Right cardiac atrium (tissue), 5 donors: ENCODE measurements at regions not wholly inside any gene's neighbourhood (a gene's known extent, or its start where the extent isn't known, plus 50 kb on each side); places are given as distances from the start of the nearest gene placed in this dataset.
"Not testable (repeated sequence)": the region's sequence is repeated elsewhere in the genome, so short reads cannot be mapped to it uniquely, and the experiment has no call there.

Experiments used
- ATAC-seq, 2 donors: fragments of 200-7000 bp; cut with Tn5 transposase; one replicate each; pipeline versions ENCODE4 v1.8.0 to v1.9.1; 2020; ENCODE audit warnings: moderate library complexity in 2 of 2, mild to moderate bottlenecking in 1 of 2
- DNase-seq, 3 donors: peaks; one replicate each; pipeline ENCODE4 v3.0.0-alpha.2; 2020
- H3K27ac ChIP-seq: one replicate; pipeline ENCODE4 v1.5.1; 2013; ENCODE audit warnings: mild to moderate bottlenecking, low read length, control low read depth, moderate library complexity
- H3K27me3 ChIP-seq: one replicate; pipeline ENCODE4 v1.6.1; 2013; ENCODE audit not compliant: control insufficient read depth, insufficient read depth
- H3K4me1 ChIP-seq: one replicate; pipeline ENCODE4 v1.6.1; 2013; ENCODE audit warnings: low read length; ENCODE audit not compliant: control insufficient read depth, insufficient read depth
- H3K4me3 ChIP-seq: one replicate; pipeline ENCODE4 v1.5.1; 2013; ENCODE audit warnings: low read length, control low read depth
- H3K9me3 ChIP-seq: one replicate; pipeline ENCODE4 v1.6.1; 2013; ENCODE audit warnings: low read length; ENCODE audit not compliant: control insufficient read depth
- WGBS: extraction: QIAGEN DNeasy Blood & Tissue Kit; methylation state at CpG from one replicate; pipeline ENCODE4 v1.1.7; 2013; 5-methylcytosine and 5-hydroxymethylcytosine counted together
- intact Hi-C, 4 donors: fragments of 100-400 bp; cut with DNase I; formaldehyde crosslinking; loops; one replicate each; pipeline versions ENCODE4 v1.11.0 to v1.14.0; 2022 to 2023
- donor health status: healthy with polysubstance abuse.
- donor health status: DM: no; HTN: yes; CAD: no.
- donor health status: DM: no; HTN: no; CAD: no.
- donor health status: DM: no; HTN: yes; CAD: no; lungs with severe emphysema.
- donor health status: DM: yes; HTN: yes; CAD: no.

DNA sequence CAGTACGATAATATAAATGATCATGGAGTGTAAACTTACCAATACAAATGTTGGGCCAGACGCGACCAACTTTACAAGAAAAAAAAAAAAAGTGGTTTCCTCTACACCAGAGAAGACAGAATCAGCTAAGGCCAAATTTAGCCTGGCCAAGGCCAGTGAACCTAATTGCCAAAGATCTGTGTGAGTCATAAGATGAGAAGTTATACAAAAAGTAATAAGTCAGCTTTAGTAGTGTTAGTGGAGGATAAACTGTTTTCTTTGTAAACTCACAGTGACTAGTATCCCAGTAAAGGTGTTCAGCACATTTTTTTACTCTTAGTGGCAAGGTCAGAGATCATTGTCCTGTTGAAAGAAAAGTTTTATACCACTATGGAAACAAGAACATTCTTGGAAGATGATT is 531.4 kb upstream of the TECRL start:
- no peak for ATAC-seq
- H3K4me3 ChIP-seq = no peak overlapping the region
- H3K4me1 ChIP-seq = no peaks in the 10 kb centered on the region
- intact Hi-C loops = no loop called here
- WGBS = 88% methylated on average over 3 of the region's 3 CpGs
- no peaks in the 10 kb centered on the region for H3K9me3 ChIP-seq
- H3K27ac ChIP-seq = no peak overlapping the region
- DNase-seq = no peak
- no peaks in the 10 kb centered on the region for H3K27me3 ChIP-seq

DNA sequence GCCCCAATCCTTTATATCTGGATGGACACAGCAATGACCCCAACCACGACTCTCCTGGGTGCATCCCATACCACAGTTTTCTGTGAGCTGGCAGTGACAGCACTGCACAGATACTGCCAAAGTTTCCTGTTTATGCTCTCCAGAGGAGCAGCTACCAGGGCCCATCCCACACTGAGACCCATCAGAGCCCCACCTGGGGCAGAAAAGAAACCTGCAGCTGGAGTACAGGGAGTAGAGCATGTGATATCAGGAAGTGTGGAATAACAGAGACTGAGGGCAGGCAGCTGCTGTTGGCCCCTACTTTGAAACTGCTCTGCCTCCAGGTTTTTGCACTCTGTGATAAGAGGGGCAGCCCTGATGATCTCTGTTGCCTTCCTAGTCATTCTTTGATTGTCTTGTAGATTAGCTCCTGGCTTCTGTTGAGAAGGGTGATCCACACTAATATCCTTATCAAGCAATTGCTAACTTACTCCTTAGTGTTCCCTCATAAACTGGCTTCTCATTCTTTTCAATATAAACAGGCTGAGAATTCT is 526.3 kb upstream of the TECRL start:
- no peak for DNase-seq
- Histone ChIP-seq H3K27ac (no peak overlapping the region), H3K4me3 (no peak overlapping the region), H3K4me1 (no peaks in the 10 kb centered on the region), H3K9me3 (no peaks in the 10 kb centered on the region), H3K27me3 (no peaks in the 10 kb centered on the region)
- intact Hi-C loops = no loop called here
- ATAC-seq = no peak
- 69% methylated on average over 1 of the region's 1 CpG for WGBS

DNA sequence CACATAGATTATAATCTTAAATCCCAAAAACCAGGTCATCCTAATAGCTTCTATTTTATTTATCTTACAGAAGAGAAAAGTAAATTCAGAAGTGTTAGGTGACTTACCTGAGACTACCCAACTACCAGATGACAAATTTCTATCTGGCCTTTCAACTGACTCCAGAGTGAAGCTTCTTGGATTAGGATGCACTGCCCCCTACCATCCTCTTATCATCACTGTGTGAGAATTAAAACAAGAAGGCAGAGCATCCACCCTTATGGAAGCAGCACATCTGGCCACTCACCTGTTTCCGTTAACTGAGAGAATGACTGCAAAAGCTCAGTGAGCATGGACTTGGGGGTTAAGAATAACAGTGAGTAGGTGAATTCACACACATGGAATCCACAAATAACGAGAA is 502.6 kb upstream of the TECRL start:
- H3K4me1 ChIP-seq = no peaks in the 10 kb centered on the region
- ATAC-seq (no peak), DNase-seq (no peak)
- H3K27ac ChIP-seq = no peak overlapping the region
- H3K9me3 ChIP-seq = no peaks in the 10 kb centered on the region
- H3K4me3 ChIP-seq = no peak overlapping the region
- WGBS = 60% methylated on average over 2 of the region's 2 CpGs
- intact Hi-C loops = no loop called here
- no peaks in the 10 kb centered on the region for H3K27me3 ChIP-seq

DNA sequence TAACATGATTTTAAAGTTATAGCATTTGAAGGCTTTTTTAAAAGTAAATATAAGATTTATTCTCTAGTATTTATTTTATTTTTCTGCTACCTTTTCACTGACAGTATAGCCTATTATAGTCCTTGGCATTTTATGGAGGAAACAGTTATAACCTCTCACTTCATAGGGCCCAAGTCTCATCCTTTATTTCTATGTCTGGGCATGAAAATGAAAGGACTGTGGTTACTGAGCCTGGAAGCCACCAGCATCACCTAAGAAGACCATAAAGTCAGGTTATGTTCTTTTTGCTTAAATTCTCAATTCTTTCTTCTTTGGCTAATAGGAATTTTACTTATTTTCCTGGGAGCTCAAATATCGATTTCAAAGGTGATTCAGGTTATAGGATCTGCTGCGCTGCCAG is 494.7 kb upstream of the TECRL start:
- Histone ChIP-seq H3K27ac (no peak overlapping the region), H3K9me3 (no peaks in the 10 kb centered on the region), H3K4me3 (no peak overlapping the region), H3K4me1 (no peaks in the 10 kb centered on the region), H3K27me3 (no peaks in the 10 kb centered on the region)
- ATAC-seq (no peak), DNase-seq (no peak)
- intact Hi-C loops = no loop called here
- 82% methylated on average over 2 of the region's 2 CpGs for WGBS

DNA sequence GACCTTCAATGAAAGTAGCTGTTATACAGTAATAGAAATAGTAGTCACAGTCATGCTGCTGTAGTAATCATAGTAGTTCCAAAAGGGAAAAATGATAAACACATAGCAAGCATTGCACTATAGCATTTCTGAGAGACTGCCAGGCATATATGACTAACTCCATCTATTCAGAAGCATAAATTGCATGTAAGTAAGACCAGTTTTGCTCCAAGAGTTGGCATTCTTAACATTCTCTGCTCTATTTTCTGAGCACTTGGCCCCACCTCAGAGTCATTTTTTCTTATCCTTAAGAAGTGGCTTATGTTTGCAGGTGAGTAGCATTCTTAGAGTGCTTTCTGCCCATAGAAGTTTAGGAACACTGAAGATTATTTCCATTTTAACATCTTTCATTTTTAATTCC is 490.3 kb upstream of the TECRL start:
- DNase-seq (no peak), ATAC-seq (no peak)
- Histone ChIP-seq H3K27me3 (no peaks in the 10 kb centered on the region), H3K9me3 (no peaks in the 10 kb centered on the region), H3K27ac (no peak overlapping the region), H3K4me3 (no peak overlapping the region), H3K4me1 (no peaks in the 10 kb centered on the region)
- intact Hi-C loops = no loop called here

DNA sequence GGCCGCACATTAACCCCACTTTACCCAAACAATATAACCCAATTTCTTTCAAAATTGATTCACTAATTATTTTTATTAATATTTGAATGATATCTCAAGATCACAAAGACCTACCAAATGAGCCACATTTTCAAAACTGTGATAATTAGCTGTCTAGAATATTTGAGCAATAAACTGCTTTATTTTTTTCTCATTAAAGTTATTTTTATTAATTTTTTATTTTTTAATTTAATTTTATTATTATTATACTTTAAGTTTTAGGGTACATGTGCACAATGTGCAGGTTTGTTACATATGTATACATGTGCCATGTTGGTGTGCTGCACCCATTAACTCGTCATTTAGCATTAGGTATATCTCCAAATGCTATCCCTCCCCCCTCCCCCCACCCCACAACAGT is 489.8 kb upstream of the TECRL start:
- ATAC-seq, intact Hi-C loops, DNase-seq, H3K4me1 ChIP-seq, H3K4me3 ChIP-seq, H3K27ac ChIP-seq, H3K9me3 ChIP-seq, H3K27me3 ChIP-seq: not testable (repeated sequence)
- WGBS = 88% methylated on average over 1 of the region's 2 CpGs

DNA sequence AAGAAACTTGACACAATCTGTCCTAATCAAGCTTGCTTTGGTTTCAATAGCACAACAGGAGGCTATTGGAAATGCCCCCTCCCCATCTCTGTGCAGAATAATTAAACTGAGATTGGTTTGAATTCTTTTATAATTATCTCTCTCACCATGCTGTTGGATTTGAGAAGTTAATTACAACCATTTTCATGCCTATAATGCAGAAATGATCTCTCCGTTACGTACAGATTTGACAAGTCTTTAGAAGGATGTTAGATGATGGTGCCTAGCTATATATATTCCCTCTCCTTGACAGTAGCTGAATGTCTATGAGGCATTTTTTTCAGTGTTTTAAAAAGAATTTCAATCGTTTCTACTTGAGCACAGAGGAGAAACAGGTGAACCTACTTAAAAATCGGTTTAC is 488.4 kb upstream of the TECRL start:
- Histone ChIP-seq H3K4me3 (no peak overlapping the region), H3K27ac (no peak overlapping the region), H3K9me3 (no peaks in the 10 kb centered on the region), H3K27me3 (no peaks in the 10 kb centered on the region), H3K4me1 (no peaks in the 10 kb centered on the region)
- ATAC-seq (no peak), DNase-seq (no peak)
- WGBS = 77% methylated on average over 4 of the region's 4 CpGs
- intact Hi-C loops = no loop called here

DNA sequence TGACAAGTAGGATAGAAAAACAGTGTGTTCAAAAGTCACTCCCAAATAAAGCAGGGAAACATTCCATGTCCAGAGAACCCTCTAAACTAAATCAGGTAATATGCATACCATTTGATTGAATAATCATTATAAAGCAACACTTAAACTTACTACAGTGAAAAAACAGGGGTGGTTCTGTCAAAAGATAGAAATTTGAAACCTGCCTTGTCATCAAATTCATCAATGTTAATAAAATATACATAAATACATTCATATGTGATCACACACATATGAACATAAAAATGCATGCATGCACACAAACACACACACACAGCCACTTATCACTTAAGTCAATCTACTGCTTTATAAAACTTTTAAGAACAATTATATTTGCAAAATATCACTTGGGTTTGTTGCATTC is 485.8 kb upstream of the TECRL start:
- no peak for DNase-seq
- no peak for ATAC-seq
- Histone ChIP-seq H3K9me3 (no peaks in the 10 kb centered on the region), H3K27me3 (no peaks in the 10 kb centered on the region), H3K4me1 (no peaks in the 10 kb centered on the region), H3K27ac (no peak overlapping the region), H3K4me3 (no peak overlapping the region)
- intact Hi-C loops = no loop called here

DNA sequence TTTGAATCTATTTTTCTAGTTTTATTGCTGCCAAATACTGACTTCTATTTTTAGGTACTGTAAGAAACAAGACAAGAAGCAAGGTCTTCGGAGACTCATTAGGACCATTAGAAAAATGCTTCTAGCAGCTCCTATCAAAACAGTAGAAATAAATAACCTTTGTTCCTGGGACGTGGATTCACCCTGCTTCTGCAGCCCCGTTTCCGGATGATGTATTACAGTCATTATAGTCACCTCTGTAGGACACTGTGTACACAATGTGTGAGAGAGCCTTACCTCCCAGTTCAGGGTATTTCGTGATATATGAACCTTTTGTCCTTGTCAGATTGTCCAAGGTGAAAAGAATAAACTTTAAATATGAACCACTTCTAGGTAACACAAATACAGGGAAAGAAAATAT is 484.0 kb upstream of the TECRL start:
- ATAC-seq = no peak
- Histone ChIP-seq H3K27me3 (no peaks in the 10 kb centered on the region), H3K27ac (no peak overlapping the region), H3K9me3 (no peaks in the 10 kb centered on the region), H3K4me3 (no peak overlapping the region), H3K4me1 (no peaks in the 10 kb centered on the region)
- intact Hi-C loops = no loop called here
- DNase-seq = no peak
- WGBS = 50% methylated on average over 5 of the region's 5 CpGs

DNA sequence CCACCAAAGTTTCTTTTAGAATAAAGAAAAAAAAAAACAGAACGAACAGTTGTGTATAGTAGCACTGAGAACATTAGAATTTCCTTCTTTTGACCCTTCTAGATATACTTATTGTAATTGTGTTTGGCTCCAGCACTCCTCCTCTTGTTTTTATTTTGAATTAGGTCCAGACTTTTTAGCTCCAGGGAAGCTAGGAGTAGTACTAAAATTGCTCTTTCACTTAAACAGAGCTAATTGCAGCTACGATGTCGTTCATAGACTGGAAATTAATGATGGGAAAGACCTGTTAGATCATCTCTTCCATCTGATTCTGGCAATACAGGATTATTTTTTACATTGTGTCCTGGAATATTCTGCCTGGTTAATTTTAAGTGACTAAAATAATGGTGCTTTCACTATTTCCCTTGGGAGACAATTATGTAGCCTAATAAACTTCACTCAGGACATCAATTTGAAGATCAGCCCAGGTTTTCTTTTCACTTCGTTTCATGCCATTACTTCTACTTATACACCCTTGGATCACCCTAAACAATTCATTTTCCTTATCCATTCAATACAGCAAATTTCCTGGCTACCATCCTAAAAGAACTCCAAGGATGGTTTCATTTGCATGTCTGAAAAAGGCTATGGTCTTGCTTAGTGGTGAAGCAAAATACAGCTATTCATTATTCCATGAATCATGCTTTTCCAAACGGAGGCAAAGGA is 480.8 kb upstream of the TECRL start:
- no peaks in the 10 kb centered on the region for H3K4me1 ChIP-seq
- no peaks in the 10 kb centered on the region for H3K27me3 ChIP-seq
- H3K4me3 ChIP-seq = no peak overlapping the region
- 53% methylated on average over 5 of the region's 5 CpGs for WGBS
- no peak overlapping the region for H3K27ac ChIP-seq
- DNase-seq (no peak), ATAC-seq (no peak)
- intact Hi-C loops = no loop called here
- no peaks in the 10 kb centered on the region for H3K9me3 ChIP-seq

DNA sequence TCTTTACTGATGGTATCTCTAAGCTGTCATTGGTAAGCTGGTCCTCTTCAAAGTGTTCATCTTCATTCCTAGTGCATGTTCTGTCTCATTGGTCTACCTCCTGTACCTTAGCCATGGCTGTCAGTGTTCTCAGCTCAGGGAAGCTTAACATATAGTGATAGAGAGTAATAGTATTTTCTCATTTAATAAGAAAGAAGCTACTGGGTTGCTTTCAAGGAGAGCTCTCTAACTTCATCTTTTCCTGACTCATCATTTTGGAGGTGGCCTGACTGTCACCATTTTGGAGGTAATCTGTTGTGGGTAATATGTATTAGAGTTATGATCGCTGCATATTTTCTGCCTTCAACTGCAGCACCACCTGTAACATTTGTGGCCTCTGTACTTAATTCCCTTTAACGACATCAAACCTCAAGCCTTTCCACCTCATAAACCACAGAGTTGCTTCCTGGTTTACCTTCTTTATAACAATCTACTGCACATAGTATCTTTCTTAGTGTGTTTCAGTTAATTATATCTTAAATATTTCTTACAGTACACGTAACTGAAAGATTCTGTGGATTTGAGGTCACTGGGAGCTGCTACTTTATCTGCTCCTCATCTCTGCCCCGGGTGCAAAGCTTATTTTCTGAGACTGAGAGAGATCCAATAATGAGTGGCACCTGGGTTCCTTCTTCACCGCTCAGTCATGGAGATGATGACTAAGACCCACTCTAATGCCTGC is 474.0 kb upstream of the TECRL start:
- intact Hi-C loops = no loop called here
- no peaks in the 10 kb centered on the region for H3K9me3 ChIP-seq
- WGBS = 73% methylated on average over 5 of the region's 5 CpGs
- DNase-seq (no peak), ATAC-seq (no peak)
- no peaks in the 10 kb centered on the region for H3K27me3 ChIP-seq
- H3K27ac ChIP-seq = no peak overlapping the region
- H3K4me3 ChIP-seq = no peak overlapping the region
- no peaks in the 10 kb centered on the region for H3K4me1 ChIP-seq
